ENCODE measurements at regions not wholly inside any gene's neighbourhood (a gene's known extent, or its start where the extent isn't known, plus 50 kb on each side); places are given as distances from the start of the nearest gene placed in this dataset.

- no peak for TF ChIP-seq CTCF (IDR thresholded peaks at IDR 0.05; ENCODE audit: insufficient read depth, low read length)
- TF ChIP-seq GABPA (IDR thresholded peaks at IDR 0.05; ENCODE audit: low read depth): no peak
- TF ChIP-seq REST (IDR thresholded peaks at IDR 0.05; ENCODE audit: insufficient replicate concordance, low read depth): no peak
- TF ChIP-seq SPI1 (IDR thresholded peaks at IDR 0.05; ENCODE audit: borderline replicate concordance, low read depth): no peak
- no peak for TF ChIP-seq POLR2AphosphoS5 (IDR thresholded peaks at IDR 0.05; ENCODE audit: low read depth)
Observed at GRCh38 chr2:221808488-221808887, 236.4 kb upstream of the EPHA4 start.
